Amniotic stem cell (primary cell): ENCODE measurements at regions not wholly inside any gene's neighbourhood (a gene's known extent, or its start where the extent isn't known, plus 50 kb on each side); places are given as distances from the start of the nearest gene placed in this dataset.

Experiments used
- DNase-seq: peaks from one replicate; lab custom pipeline; 2025; lab: John Stamatoyannopoulos, UW

- no peak for DNase-seq
Measured at GRCh38 chr2:22238967-22239366, 1115.2 kb downstream of the TDRD15 start.

- DNase-seq, result no peak
Measured at GRCh38 chr2:22247466-22247865, 1123.7 kb downstream of the TDRD15 start.

- no peak for DNase-seq
Measured at GRCh38 chr2:22248851-22249250, 1125.1 kb downstream of the TDRD15 start.

- DNase-seq, result no peak
Measured at GRCh38 chr2:22253171-22253570, 1129.4 kb downstream of the TDRD15 start.

- no peak for DNase-seq
Measured at GRCh38 chr2:22261165-22261564, 1123.8 kb upstream of the KLHL29 start.

- DNase-seq, result no peak
Measured at GRCh38 chr2:22270341-22270740, 1114.6 kb upstream of the KLHL29 start.

- no peak for DNase-seq
Measured at GRCh38 chr2:22273853-22274252, 1111.1 kb upstream of the KLHL29 start.

- DNase-seq, result no peak
Measured at GRCh38 chr2:22274661-22275060, 1110.3 kb upstream of the KLHL29 start.

- DNase-seq, result no peak
Measured at GRCh38 chr2:22276696-22277095, 1108.3 kb upstream of the KLHL29 start.

GRCh38 chr2:22279541-22279940 lies 1105.4 kb upstream of the KLHL29 start:
- DNase-seq, result no peak

- DNase-seq, result no peak
Measured at GRCh38 chr2:22281033-22281432, 1103.9 kb upstream of the KLHL29 start.

- DNase-seq, result no peak
Measured at GRCh38 chr2:22282220-22282619, 1102.8 kb upstream of the KLHL29 start.

GRCh38 chr2:22282916-22283315 lies 1102.1 kb upstream of the KLHL29 start:
- DNase-seq, result no peak

GRCh38 chr2:22283436-22283835 lies 1101.5 kb upstream of the KLHL29 start:
- no peak for DNase-seq

- DNase-seq, result no peak
Measured at GRCh38 chr2:22290302-22290701, 1094.7 kb upstream of the KLHL29 start.

- no peak for DNase-seq
Measured at GRCh38 chr2:22290909-22291473, 1094.0 kb upstream of the KLHL29 start.

- no peak for DNase-seq
Measured at GRCh38 chr2:22301228-22301627, 1083.8 kb upstream of the KLHL29 start.

- DNase-seq, result no peak
Measured at GRCh38 chr2:22326250-22326649, 1058.7 kb upstream of the KLHL29 start.

GRCh38 chr2:22329211-22330154 lies 1055.5 kb upstream of the KLHL29 start:
- no peak for DNase-seq

- no peak for DNase-seq
Measured at GRCh38 chr2:22336414-22336813, 1048.6 kb upstream of the KLHL29 start.

- DNase-seq, result no peak
Measured at GRCh38 chr2:22340716-22341115, 1044.3 kb upstream of the KLHL29 start.

- DNase-seq, result no peak
Measured at GRCh38 chr2:22347306-22347705, 1037.7 kb upstream of the KLHL29 start.

GRCh38 chr2:22350621-22351020 lies 1034.4 kb upstream of the KLHL29 start:
- no peak for DNase-seq
